HG03432 (cell line): ENCODE measurements at regions not wholly inside any gene's neighbourhood (a gene's known extent, or its start where the extent isn't known, plus 50 kb on each side); places are given as distances from the start of the nearest gene placed in this dataset.

Experiments used
- ATAC-seq: cut with Tn5 transposase; IDR thresholded peaks from one replicate; pipeline ENCODE4 v1.9.1; 2021; ENCODE audit warnings: mild to moderate bottlenecking, moderate library complexity; ENCODE audit not compliant: unreplicated experiment

DNA sequence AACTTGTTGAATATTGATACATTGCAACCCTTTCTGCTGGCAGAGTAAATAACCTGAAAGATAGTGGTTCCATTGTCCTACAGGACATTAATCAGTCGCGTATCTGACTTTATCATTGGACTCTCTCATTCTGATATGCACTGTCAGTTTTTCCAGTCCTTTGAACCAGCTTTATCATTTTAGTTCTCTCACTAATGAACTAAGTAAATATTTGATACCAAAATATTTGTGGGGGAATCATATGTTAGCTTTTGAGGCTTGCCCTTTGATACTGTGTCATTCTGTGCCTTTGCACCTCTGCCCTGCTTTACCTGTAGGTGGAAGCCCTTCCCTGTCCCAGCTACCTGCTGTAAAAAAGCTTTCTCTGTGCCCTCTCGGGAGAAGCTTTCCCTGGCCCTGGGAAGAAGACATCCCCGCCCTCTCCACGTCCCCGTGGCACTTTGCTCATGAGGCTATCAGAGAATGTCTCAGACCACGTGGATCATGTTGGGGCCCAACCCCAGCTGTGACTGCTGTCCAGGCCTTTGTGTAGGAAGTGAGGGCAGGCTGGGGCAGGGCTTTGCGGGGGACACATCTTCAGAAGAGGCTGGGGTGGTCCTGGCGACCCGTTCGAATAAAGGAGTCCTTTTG lies 117.8 kb upstream of the NXT1 start:
- no peak for ATAC-seq

DNA sequence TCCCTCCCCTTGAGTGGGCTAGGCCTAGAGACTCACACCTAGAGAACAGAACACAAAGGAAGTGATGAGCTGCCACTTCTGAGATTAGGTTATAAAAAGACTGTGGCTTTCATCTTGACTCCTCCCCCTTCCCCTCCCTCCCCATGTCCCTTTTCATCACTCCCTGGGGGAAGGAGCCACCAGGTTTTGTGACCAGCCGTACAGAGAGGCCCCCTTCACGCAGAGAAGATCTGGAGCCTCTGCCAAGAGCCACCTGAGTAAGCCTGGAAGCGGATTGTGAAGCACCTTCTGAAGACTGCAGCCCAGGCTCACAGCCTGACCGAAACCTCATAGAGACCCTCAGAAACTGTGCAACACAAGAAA lies 118.4 kb upstream of the NXT1 start:
- ATAC-seq = no peak

GRCh38 chr20:23231561-23232218 lies 118.9 kb upstream of the NXT1 start:
- no peak for ATAC-seq

DNA sequence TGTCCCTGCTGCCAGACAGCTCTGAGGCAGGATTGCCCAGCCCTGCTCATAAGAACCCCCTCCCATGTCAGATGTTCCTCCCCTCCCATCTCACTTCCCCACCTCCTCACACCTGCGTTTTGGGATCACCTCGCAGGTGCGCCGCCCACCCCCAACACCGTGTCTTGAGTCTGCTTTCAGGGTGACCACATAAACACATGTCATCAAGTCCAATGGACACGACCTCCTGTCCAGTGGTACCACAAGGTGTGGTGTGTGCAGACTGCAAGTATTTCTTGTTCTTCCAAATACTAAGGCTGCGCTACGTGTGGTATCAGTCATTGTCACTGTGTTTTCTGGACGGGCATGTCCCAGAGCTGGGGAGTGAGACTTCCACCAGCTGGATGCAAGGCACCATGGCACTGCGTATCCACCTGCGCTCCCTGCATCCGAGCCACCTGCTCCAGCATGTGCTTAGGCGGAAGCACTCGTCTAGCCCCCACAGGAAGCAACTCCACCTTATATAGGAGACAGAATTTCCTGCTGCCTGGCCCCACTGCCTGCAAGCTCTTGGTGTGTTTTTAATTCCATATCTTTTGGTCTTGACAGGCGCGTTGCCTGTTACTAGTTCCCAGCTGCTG lies 119.7 kb upstream of the NXT1 start:
- no peak for ATAC-seq

DNA sequence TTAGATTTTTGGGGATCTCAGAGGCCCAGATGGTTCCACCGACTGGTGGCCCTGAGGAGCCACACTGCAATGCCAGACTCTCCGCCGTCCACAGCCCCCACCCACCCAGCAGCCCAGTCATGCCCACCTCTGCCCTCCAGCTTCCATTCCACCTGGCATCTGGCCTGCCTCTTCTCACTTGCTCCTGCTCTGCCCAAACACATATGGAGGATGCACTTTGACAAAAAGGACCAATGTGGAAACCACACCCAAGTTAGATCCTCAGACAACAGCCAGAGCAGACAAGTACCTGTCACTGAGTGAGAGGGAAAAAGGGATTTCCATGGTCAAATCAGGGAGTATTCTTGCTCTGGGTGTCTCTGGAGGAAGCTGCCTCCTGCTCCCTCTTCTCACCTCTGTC lies 120.6 kb upstream of the NXT1 start:
- ATAC-seq = no peak

DNA sequence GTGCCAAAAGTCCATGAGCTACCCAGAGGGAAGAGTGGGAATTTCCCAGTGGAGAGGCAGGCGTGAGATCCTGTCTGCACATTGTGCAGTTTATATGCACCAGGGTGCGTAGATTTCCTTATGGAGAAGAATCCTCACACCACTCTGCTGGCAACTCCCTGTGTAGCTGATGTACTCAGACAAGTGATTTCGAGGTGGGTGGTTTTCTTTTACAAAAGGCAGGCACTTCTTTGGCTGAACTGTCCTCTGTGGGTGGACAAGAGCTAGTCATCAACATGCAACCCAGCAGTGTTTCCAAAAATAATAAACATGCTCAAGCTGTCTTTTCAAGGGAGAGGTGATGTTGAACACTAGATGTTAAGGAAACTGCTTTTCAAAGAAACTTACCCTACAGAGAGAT lies 121.7 kb upstream of the NXT1 start:
- no peak for ATAC-seq

- ATAC-seq = no peak
Observed at GRCh38 chr20:23227976-23228375, 122.6 kb upstream of the NXT1 start.

DNA sequence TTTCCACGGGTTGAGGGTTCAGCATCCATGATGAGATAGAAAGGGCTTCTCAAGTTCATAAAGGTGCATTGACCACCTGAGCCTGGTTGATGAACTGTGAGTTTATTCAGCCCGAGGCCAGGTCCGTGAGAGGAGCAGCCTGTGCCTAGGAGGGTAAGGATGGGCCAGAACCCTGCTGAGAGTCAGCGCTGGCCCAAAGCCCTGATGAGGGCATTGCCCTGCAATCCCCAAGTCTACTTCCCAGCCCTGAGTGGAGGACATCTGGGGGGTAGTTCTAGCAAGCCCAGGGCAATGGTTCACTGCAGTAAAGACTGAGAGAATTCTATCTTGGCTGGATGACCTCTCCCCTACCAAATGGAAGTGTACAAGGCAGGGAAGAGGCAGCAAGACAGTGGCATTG lies 123.3 kb upstream of the NXT1 start:
- ATAC-seq = no peak

- no peak for ATAC-seq
Observed at GRCh38 chr20:23226612-23227265, 123.9 kb upstream of the NXT1 start.

GRCh38 chr20:23225407-23226060 lies 125.1 kb upstream of the NXT1 start:
- ATAC-seq = no peak

DNA sequence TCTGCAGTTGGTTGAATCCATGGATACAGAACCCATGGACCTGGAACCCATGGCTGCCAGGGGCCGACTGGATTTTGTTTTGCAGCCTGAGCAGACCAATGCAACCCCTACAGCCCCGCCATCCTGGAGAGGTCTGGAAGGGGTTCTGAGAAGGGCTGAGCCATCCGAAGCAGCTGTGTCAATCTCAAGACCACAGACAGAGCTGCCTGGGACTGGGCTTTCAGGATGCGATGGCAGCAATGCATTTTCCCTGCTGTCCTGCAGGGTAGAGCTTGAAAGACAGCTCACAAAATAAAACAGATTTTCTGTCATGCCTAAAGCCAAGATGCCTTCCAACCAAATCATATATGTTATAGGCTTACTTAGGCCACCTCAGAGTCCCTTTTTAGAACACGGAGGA lies 125.8 kb upstream of the NXT1 start:
- ATAC-seq = no peak

GRCh38 chr20:23223908-23224580 lies 126.5 kb upstream of the NXT1 start:
- no peak for ATAC-seq

DNA sequence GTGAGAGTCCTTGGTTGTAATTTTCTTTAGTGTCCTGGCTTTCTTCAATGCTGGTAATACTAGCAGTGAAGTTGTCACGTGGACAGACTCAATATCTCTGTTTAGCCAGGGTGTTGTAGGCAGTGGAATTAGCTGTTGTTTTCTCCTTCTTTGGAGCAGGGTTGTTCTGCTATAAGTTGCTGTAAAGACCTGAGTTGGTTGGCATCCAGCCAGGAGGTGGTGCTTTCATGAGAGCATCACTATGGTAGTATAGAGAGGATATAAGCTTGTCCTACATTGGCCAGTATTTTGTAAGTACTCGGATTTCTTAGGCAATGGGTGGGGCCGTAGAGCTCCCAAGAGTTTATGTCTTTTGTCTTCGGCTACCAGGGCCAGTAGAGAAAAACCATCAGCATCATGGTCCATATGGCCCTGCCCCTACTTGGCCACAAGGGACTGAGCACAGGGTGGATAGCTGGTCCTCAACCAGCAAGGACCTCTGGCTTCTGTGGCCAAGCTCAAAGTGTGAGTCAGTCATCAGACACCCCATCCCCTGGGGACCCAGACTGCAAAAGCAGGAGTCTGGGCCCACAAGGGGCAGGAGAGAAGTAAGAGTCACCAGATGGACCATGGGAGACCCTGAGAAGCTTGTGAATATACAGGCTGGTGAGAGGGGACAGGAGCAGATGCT lies 127.9 kb upstream of the NXT1 start:
- no peak for ATAC-seq

- no peak for ATAC-seq
Observed at GRCh38 chr20:23217023-23217422, 130.9 kb upstream of the CD93 start.

DNA sequence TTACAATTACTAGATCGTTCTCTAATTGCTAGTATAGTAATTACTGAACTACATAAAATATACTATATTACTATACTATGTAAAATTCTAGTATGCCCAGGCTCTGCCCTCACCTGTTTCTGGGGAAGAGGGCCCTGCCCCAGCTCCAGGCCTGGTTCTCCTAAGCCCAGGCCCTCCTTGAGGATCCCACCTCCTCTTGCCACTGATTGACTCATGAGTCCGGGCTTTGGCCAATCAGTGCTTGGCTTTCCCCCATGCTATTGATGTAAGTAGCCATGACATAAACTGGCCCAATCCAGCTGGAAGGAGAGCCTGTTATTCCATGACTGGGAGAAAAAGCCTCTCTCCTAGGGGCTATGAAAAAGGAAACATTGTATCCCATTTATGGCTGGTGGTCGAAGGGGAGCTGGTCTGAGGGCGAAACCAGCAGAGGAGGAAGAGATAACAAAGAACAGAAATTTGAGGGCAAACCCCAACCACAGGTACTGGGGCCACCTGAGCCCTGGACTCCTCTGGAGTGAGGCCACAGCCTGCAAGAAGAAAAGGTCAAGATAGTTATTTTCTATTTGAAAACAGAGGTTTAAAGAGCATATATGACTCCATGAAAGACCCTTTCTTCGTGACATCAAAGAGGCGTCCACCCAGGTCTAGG lies 129.3 kb upstream of the CD93 start:
- no peak for ATAC-seq

DNA sequence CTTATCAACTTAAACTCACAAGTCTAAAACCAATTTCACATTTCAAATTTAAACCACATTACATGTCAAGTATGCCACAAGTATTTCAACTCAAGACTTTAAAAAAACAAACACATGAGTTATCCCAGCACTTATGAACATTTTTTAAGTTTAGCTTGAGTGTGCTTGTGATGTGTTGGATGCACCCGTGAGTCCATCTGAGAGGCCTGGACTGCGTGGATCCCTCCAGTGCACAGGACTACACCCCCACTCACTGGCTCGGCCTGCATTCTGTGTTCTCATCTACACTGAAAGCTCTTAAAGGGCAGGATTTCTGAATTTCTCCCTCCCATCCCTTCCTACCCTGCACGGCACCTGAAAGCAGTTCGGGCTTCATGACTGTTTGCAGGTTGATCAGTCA lies 128.8 kb upstream of the CD93 start:
- no peak for ATAC-seq

DNA sequence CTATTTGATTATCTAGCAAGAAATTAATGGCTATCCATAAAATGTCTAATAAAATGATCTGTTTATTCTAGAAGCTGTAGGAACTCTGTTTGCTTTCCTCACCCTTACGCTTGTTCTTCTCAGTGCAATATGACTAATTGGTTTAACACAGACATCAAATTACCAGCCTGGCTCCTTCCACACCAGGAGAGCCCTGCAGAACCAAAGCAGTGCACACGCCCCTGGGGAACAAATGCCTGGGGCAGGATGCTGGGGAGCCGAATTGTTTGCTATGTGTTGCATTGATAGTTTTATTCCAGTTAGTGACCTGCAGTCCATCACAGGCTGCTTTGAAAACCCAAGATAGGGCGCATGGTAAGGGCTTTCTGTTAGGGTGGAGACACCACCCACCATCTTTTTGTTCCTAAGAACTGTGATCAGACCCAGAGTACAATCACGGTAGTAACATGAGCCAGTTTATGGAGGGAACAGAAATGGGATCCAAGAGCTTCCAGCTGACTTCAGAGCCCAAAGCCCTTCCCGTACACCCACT lies 126.4 kb upstream of the CD93 start:
- no peak for ATAC-seq

GRCh38 chr20:23212011-23212410 lies 125.9 kb upstream of the CD93 start:
- no peak for ATAC-seq

DNA sequence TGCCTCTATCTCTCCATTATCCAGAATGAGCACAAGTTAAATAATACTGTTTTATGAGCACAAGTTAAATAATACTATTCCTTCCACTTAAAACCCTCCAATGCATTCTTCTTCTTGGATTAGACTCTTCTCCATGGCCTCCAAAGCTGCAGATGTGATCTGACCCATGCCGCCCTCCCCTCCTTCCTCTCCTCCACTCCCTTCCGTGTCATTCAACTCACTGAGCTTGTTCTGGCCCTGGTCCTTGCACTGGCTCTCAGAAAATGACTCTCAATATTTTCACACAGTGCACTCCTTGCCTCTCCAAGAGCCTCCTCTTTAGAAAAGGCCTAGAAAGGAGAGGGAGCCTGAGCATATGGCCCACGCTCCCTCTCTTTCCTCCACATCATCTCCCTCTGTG lies 125.0 kb upstream of the CD93 start:
- ATAC-seq = no peak
